ENCODE measurements at regions not wholly inside any gene's neighbourhood (a gene's known extent, or its start where the extent isn't known, plus 50 kb on each side); places are given as distances from the start of the nearest gene placed in this dataset.

GRCh38 chr14:50057331-50057730 is 59.0 kb downstream of the VCPKMT start:
- ATAC-seq (no peak), DNase-seq (no peak)
- Mint-ChIP-seq H3K4me1 (peaks cover 52% of the 10 kb centered on the region), H3K9me3 (no peaks in the 10 kb centered on the region), H3K27me3 (no peaks in the 10 kb centered on the region), H3K4me3 (no peak overlapping the region), H3K36me3 (ENCODE audit: low read depth) (peaks cover 11% of the 10 kb centered on the region), H3K27ac (no peak overlapping the region)

DNA sequence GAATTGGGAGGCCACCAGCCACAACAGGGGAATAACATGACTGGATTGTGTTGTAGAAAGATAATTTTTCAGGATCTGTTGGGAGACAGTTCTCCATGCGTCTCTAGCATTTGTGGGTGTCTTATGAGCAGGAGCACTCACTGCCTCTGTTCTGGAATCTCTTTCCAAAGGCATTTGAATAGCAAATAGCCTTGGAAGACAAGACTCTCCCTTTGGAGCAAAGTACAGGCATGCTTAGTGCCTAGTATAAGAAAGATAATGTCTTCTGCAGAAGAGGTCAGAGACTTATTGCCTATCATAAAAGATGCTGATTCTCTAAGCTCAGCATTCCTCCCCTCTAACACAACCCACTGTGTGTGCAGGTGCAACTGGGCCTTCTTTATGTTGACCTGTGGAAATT is 58.3 kb downstream of the VCPKMT start:
- H3K36me3 Mint-ChIP-seq (ENCODE audit: low read depth) = peaks cover 11% of the 10 kb centered on the region
- no peaks in the 10 kb centered on the region for H3K27me3 Mint-ChIP-seq

More for the DNA sequence above, 58.3 kb downstream of the VCPKMT start:
- H3K9me3 Mint-ChIP-seq = no peaks in the 10 kb centered on the region
- no peak overlapping the region for H3K27ac Mint-ChIP-seq
- peaks cover 60% of the 10 kb centered on the region for H3K4me1 Mint-ChIP-seq
- ATAC-seq = no peak
- DNase-seq = no peak
- H3K4me3 Mint-ChIP-seq = no peak overlapping the region

Measured in activated naive CD8-positive, alpha-beta T cell treated with anti-CD3 and anti-CD28 coated beads, Interleukin-2, amount 50 U/mL, for 24 hours (primary cell).